IMR-90 (cell line): ENCODE measurements at regions not wholly inside any gene's neighbourhood (a gene's known extent, or its start where the extent isn't known, plus 50 kb on each side); places are given as distances from the start of the nearest gene placed in this dataset.

Source experiments
- ATAC-seq: fragments of 200-7000 bp; cut with Tn5 transposase; 2 replicates; pipeline ENCODE4 v1.9.1; 2020; ENCODE audit warnings: low read depth, mild to moderate bottlenecking, moderate library complexity
- BruUV-seq: library from RNA; stranded (reverse); fragments of 400-500 nt; replicated peaks from 2 replicates; lab custom pipeline; 2021; lab: Mats Ljungman, UMichigan
- CTCF ChIA-PET: fragments of 300-600 bp; formaldehyde crosslinking; extraction: SDS; loops from one replicate; lab custom pipeline; 2021; ENCODE audit warnings: antibody characterized with exemption; lab: Yijun Ruan, JAX
- POLR2A ChIA-PET: fragments of 300-600 bp; sonication (Branson Sonifier 250); formaldehyde crosslinking; loops from one replicate; lab custom pipeline; 2022; ENCODE audit warnings: antibody characterized with exemption; ENCODE audit not compliant: unreplicated experiment; lab: Charles Lee
- DNase-seq: peaks from one replicate; pipeline ENCODE4 v3.0.0; 2013
- H2AFZ ChIP-seq: replicated peaks from 2 replicates; pipeline ENCODE3; 2013; ENCODE audit warnings: low read length, mild to moderate bottlenecking; ENCODE audit not compliant: poor library complexity
- H2AK5ac ChIP-seq: 2 replicates; pipeline ENCODE4 v1.6.1; 2013; ENCODE audit warnings: low read depth, low read length, inconsistent platforms
- H2AK9ac ChIP-seq: replicated peaks from 2 replicates; pipeline ENCODE3; 2013; ENCODE audit warnings: mild to moderate bottlenecking, low read depth, low read length, moderate library complexity; ENCODE audit not compliant: poor library complexity
- H2BK120ac ChIP-seq: 2 replicates; pipeline ENCODE4 v1.6.1; 2013; ENCODE audit warnings: low read depth, low read length, inconsistent platforms
- H2BK15ac ChIP-seq: 3 replicates; pipeline ENCODE4 v1.6.1; 2013; ENCODE audit warnings: low read depth, low read length, inconsistent platforms
- H2BK20ac ChIP-seq: 2 replicates; pipeline ENCODE4 v1.6.1; 2013; ENCODE audit warnings: low read depth, mild to moderate bottlenecking, inconsistent platforms, low read length, moderate library complexity
- H2BK5ac ChIP-seq: 2 replicates; pipeline ENCODE4 v1.6.1; 2013; ENCODE audit warnings: mild to moderate bottlenecking, low read depth, low read length, inconsistent platforms; ENCODE audit not compliant: poor library complexity, severe bottlenecking
- H3K14ac ChIP-seq: replicated peaks from 2 replicates; pipeline ENCODE4 v1.6.1; 2013; ENCODE audit warnings: low read depth, low read length, inconsistent platforms
- H3K18ac ChIP-seq: 2 replicates; pipeline ENCODE4 v1.6.1; 2013; ENCODE audit warnings: low read depth, low read length, control low read depth
- H3K23ac ChIP-seq: 2 replicates; pipeline ENCODE4 v1.6.1; 2013; ENCODE audit warnings: low read depth, low read length, inconsistent platforms
- H3K27ac ChIP-seq: 2 replicates; pipeline ENCODE4 v1.5.1; 2013; ENCODE audit warnings: mild to moderate bottlenecking, control low read depth, low read length; ENCODE audit not compliant: insufficient read depth
- H3K27me3 ChIP-seq: 2 replicates; pipeline ENCODE4 v1.6.1; 2013; ENCODE audit warnings: low read length; ENCODE audit not compliant: control insufficient read depth, insufficient read depth
- H3K36me3 ChIP-seq: 2 replicates; pipeline ENCODE4 v1.6.1; 2013; ENCODE audit warnings: low read length, mixed read lengths; ENCODE audit not compliant: control insufficient read depth, insufficient read depth
- H3K4ac ChIP-seq: 2 replicates; pipeline ENCODE4 v1.6.1; 2013; ENCODE audit warnings: low read depth, low read length, inconsistent platforms
- H3K4me1 ChIP-seq: 2 replicates; pipeline ENCODE4 v1.6.1; 2013; ENCODE audit warnings: low read length, mixed read lengths; ENCODE audit not compliant: control insufficient read depth, insufficient read depth
- H3K4me2 ChIP-seq: 2 replicates; pipeline ENCODE4 v1.6.1; 2013; ENCODE audit warnings: low read depth, mild to moderate bottlenecking, control low read depth, low read length, moderate library complexity
- H3K4me3 ChIP-seq: 2 replicates; pipeline ENCODE4 v1.5.1; 2013; ENCODE audit warnings: low read depth, mild to moderate bottlenecking, control low read depth, low read length, moderate library complexity; ENCODE audit not compliant: insufficient read depth
- H3K56ac ChIP-seq: 2 replicates; pipeline ENCODE4 v1.6.1; 2013; ENCODE audit warnings: low read length, inconsistent platforms; ENCODE audit not compliant: insufficient read depth; ENCODE audit errors: extremely low read depth
- H3K79me1 ChIP-seq, 2 experiments: 2 replicates each; pipeline ENCODE4 v1.6.1; 2013; ENCODE audit warnings: low read length in 2 of 2, inconsistent platforms in 1 of 2, low read depth in 1 of 2
- H3K9ac ChIP-seq: 2 replicates; pipeline ENCODE4 v1.6.1; 2013; ENCODE audit warnings: low read depth, low read length, control low read depth
- H3K9me1 ChIP-seq: 2 replicates; pipeline ENCODE4 v1.6.1; 2013; ENCODE audit warnings: low read length, inconsistent platforms; ENCODE audit not compliant: insufficient read depth
- H3K9me3 ChIP-seq: 2 replicates; pipeline ENCODE4 v1.6.1; 2013; ENCODE audit warnings: low read length; ENCODE audit not compliant: control insufficient read depth, insufficient read depth
- H4K20me1 ChIP-seq: 2 replicates; pipeline ENCODE4 v1.6.1; 2013; ENCODE audit warnings: low read length, inconsistent platforms; ENCODE audit not compliant: insufficient read depth
- H4K5ac ChIP-seq: 2 replicates; pipeline ENCODE4 v1.6.1; 2013; ENCODE audit warnings: mild to moderate bottlenecking, low read depth, low read length, control low read depth
- H4K8ac ChIP-seq, 2 experiments: 2 replicates each; pipeline ENCODE4 v1.6.1; 2013; ENCODE audit warnings: low read depth in 2 of 2, low read length in 2 of 2, control low read depth in 1 of 2, inconsistent platforms in 1 of 2
- H4K91ac ChIP-seq: 2 replicates; pipeline ENCODE4 v1.6.1; 2013; ENCODE audit warnings: low read depth, low read length, inconsistent platforms; ENCODE audit not compliant: insufficient read depth
- CEBPB ChIP-seq: IDR thresholded peaks from 2 replicates; pipeline ENCODE4 v1.6.1; 2012; ENCODE audit warnings: low read depth, low read length, improper control_type of control experiment
- FOS ChIP-seq: fragments of 150-350 bp; IDR thresholded peaks from 2 replicates; pipeline ENCODE4 v1.6.1; 2016; ENCODE audit warnings: low read depth, low read length
- MAZ ChIP-seq: IDR thresholded peaks from 2 replicates; pipeline ENCODE4 v1.6.1; 2012; ENCODE audit warnings: low read depth, mild to moderate bottlenecking, low read length, improper control_type of control experiment, moderate library complexity, borderline replicate concordance
- MXI1 ChIP-seq: IDR thresholded peaks from 2 replicates; pipeline ENCODE4 v1.6.1; 2012; ENCODE audit warnings: low read depth, mild to moderate bottlenecking, low read length, moderate library complexity, borderline replicate concordance
- NFE2L2 ChIP-seq: fragments of 150-350 bp; IDR thresholded peaks from 2 replicates; pipeline ENCODE4 v1.6.1; 2016; ENCODE audit warnings: low read depth, mild to moderate bottlenecking, low read length
- POLR2A ChIP-seq: IDR thresholded peaks from 2 replicates; pipeline ENCODE4 v1.6.1; 2012; ENCODE audit warnings: mild to moderate bottlenecking, low read depth, low read length
- RAD21 ChIP-seq: IDR thresholded peaks from 2 replicates; pipeline ENCODE4 v1.6.1; 2012; ENCODE audit warnings: low read length, improper control_type of control experiment
- RCOR1 ChIP-seq: IDR thresholded peaks from 2 replicates; pipeline ENCODE4 v1.6.1; 2012; ENCODE audit warnings: mild to moderate bottlenecking, low read length, improper control_type of control experiment; ENCODE audit not compliant: insufficient replicate concordance
- SMC3 ChIP-seq: fragments of 150-350 bp; IDR thresholded peaks from 2 replicates; pipeline ENCODE4 v1.6.1; 2016; ENCODE audit warnings: low read depth, mild to moderate bottlenecking, antibody characterized with exemption, low read length, moderate library complexity
- WGBS, 2 experiments: methylation state at CpG; one replicate each; pipeline versions ENCODE4 v1.1.5 to v1.1.7; 2013; ENCODE audit warnings: missing lambda C conversion rate in 2 of 2; ENCODE audit not compliant: insufficient read length in 1 of 2; ENCODE audit errors: extremely low coverage in 2 of 2; 5-methylcytosine and 5-hydroxymethylcytosine counted together
- dilution Hi-C: fragments of 300-500 bp; cut with HindIII; formaldehyde crosslinking; loops from one replicate; pipeline ENCODE4 v1.14.3; 2018; ENCODE audit warnings: low sequenced_read_pairs; ENCODE audit not compliant: unreplicated experiment
- in situ Hi-C: fragments of 300-500 bp; cut with MboI; formaldehyde crosslinking; loops from 3 replicates; pipeline ENCODE4 v1.14.3; 2019; ENCODE audit warnings: low sequenced_read_pairs, inconsistent platforms, mixed read lengths
- intact Hi-C: fragments of 100-400 bp; cut with micrococcal nuclease; formaldehyde crosslinking; loops from 2 replicates; pipeline ENCODE4 v1.10.0; 2022
- TF ChIP-seq, protein P1 (sequence below): fragments of 150-350 bp; IDR thresholded peaks from 2 replicates; pipeline ENCODE4 v1.6.1; 2016; ENCODE audit warnings: low read depth, mild to moderate bottlenecking, low read length, moderate library complexity, borderline replicate concordance
- TF ChIP-seq, protein P2 (sequence below): fragments of 150-350 bp; IDR thresholded peaks from 2 replicates; pipeline ENCODE4 v1.6.1; 2017; ENCODE audit warnings: mild to moderate bottlenecking, antibody characterized with exemption, low read length, low read depth
- TF ChIP-seq, protein P3 (sequence below): conservative IDR thresholded peaks from 2 replicates; pipeline ENCODE4 v1.5.1; 2012; ENCODE audit warnings: mild to moderate bottlenecking, low read depth, low read length, improper control_type of control experiment

DNA sequence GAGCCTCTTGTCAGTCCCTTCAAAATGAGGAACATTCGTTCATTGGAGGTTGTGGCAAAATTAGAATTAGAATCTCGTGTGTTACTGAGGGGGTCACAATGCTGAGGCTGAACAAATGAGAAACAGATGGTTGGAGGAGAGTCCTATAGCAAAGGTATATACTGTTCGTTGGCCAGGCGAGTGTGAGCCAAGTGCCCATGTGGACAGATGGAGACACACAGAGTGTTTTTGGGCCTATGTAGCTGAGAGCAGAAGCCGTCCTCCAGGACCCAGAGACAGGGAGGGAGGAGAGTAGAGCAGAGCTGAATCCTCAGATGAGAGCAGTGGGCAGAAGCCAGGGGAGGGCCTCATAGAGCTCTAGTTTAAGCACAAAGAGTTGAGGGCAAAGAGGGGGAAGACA lies 98.9 kb downstream of the NR1D2 start:
- no peak overlapping the region for H2BK5ac ChIP-seq
- dilution Hi-C loops: no loop called here
- peak overlapping the region; percentile 26 for H2AFZ ChIP-seq
- no peak overlapping the region for H2AK9ac ChIP-seq
- DNase-seq (no peak), ATAC-seq (no peak)
- H3K79me1 ChIP-seq: no peaks in the 10 kb centered on the region
- no peak overlapping the region for H3K4me2 ChIP-seq
- POLR2A ChIA-PET: no interaction called here
- H3K4me1 ChIP-seq: peaks cover 11% of the 10 kb centered on the region
- no peak overlapping the region for H2BK120ac ChIP-seq
- H3K36me3 ChIP-seq: no peaks in the 10 kb centered on the region
- no peak overlapping the region for H3K56ac ChIP-seq
- H2BK20ac ChIP-seq: no peak overlapping the region
- H3K9ac ChIP-seq: no peak overlapping the region
- no peak overlapping the region for H3K4me3 ChIP-seq
- H4K8ac ChIP-seq: no peak overlapping the region
- H3K18ac ChIP-seq: no peak overlapping the region
- CTCF ChIA-PET: interaction anchor here (0.6 to 1.0 kb wide), 2 partner anchors 13 to 74 kb away, joined by 3 read pairs; no protein-coding TSS in a partner anchor
- H3K14ac ChIP-seq: no peak overlapping the region
- intact Hi-C loops: loop anchor here (2.0 kb wide), 1 partner anchor 103 kb away; no protein-coding TSS in a partner anchor
- H3K4ac ChIP-seq: no peak overlapping the region
- no peak overlapping the region for H3K23ac ChIP-seq
- peaks cover 6% of the 10 kb centered on the region for H3K9me1 ChIP-seq
- no peaks in the 10 kb centered on the region for H4K20me1 ChIP-seq
- in situ Hi-C loops: no loop called here
- H4K91ac ChIP-seq: no peak overlapping the region
- no peak for TF ChIP-seq SMC3
- no peak for TF ChIP-seq MAZ
- no peak for TF ChIP-seq CEBPB
- no peak for TF ChIP-seq POLR2A
- TF ChIP-seq, protein P1, sequence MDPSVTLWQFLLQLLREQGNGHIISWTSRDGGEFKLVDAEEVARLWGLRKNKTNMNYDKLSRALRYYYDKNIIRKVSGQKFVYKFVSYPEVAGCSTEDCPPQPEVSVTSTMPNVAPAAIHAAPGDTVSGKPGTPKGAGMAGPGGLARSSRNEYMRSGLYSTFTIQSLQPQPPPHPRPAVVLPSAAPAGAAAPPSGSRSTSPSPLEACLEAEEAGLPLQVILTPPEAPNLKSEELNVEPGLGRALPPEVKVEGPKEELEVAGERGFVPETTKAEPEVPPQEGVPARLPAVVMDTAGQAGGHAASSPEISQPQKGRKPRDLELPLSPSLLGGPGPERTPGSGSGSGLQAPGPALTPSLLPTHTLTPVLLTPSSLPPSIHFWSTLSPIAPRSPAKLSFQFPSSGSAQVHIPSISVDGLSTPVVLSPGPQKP: no peak
- TF ChIP-seq NFE2L2: no peak
- TF ChIP-seq MXI1: no peak
- TF ChIP-seq, protein P2, sequence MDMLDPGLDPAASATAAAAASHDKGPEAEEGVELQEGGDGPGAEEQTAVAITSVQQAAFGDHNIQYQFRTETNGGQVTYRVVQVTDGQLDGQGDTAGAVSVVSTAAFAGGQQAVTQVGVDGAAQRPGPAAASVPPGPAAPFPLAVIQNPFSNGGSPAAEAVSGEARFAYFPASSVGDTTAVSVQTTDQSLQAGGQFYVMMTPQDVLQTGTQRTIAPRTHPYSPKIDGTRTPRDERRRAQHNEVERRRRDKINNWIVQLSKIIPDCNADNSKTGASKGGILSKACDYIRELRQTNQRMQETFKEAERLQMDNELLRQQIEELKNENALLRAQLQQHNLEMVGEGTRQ: no peak
- TF ChIP-seq, protein P3, sequence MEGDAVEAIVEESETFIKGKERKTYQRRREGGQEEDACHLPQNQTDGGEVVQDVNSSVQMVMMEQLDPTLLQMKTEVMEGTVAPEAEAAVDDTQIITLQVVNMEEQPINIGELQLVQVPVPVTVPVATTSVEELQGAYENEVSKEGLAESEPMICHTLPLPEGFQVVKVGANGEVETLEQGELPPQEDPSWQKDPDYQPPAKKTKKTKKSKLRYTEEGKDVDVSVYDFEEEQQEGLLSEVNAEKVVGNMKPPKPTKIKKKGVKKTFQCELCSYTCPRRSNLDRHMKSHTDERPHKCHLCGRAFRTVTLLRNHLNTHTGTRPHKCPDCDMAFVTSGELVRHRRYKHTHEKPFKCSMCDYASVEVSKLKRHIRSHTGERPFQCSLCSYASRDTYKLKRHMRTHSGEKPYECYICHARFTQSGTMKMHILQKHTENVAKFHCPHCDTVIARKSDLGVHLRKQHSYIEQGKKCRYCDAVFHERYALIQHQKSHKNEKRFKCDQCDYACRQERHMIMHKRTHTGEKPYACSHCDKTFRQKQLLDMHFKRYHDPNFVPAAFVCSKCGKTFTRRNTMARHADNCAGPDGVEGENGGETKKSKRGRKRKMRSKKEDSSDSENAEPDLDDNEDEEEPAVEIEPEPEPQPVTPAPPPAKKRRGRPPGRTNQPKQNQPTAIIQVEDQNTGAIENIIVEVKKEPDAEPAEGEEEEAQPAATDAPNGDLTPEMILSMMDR: no peak
- no peak for TF ChIP-seq RCOR1
- TF ChIP-seq RAD21: no peak
- TF ChIP-seq FOS: no peak
- H3K27me3 ChIP-seq: no peaks in the 10 kb centered on the region
- no peak overlapping the region for H2BK15ac ChIP-seq
- no peak overlapping the region for H3K27ac ChIP-seq
- H4K5ac ChIP-seq: no peak overlapping the region
- no peaks in the 10 kb centered on the region for H3K9me3 ChIP-seq
- BruUV-seq: no TSS peak
- WGBS, 2 experiments: 93% methylated on average over 4 of the region's 5 CpGs; no CpG with 5 or more reads in 1 of the 2 experiments
- no peak overlapping the region for H2AK5ac ChIP-seq
